Osteoblast (primary cell): ENCODE measurements at regions not wholly inside any gene's neighbourhood (a gene's known extent, or its start where the extent isn't known, plus 50 kb on each side); places are given as distances from the start of the nearest gene placed in this dataset.

Source experiments
- DNase-seq: peaks from one replicate; pipeline ENCODE4 v3.0.0; 2011; ENCODE audit warnings: low spot score, mixed read lengths; ENCODE audit not compliant: insufficient read length; ENCODE audit errors: missing footprints
- H2AFZ ChIP-seq: 2 replicates; pipeline ENCODE4 v1.6.0; 2011; ENCODE audit warnings: mild to moderate bottlenecking, low read length
- H3K27ac ChIP-seq: 2 replicates; pipeline ENCODE4 v1.5.1; 2011; ENCODE audit warnings: mild to moderate bottlenecking, low read depth, low read length, moderate library complexity
- H3K27me3 ChIP-seq: 2 replicates; pipeline ENCODE4 v1.6.0; 2012; ENCODE audit warnings: mild to moderate bottlenecking, control low read depth, inconsistent platforms, low read length, moderate library complexity; ENCODE audit not compliant: insufficient read depth
- H3K36me3 ChIP-seq: 2 replicates; pipeline ENCODE4 v1.5.1; 2011; ENCODE audit warnings: mild to moderate bottlenecking, low read length, control low read depth, moderate library complexity; ENCODE audit not compliant: insufficient read depth
- H3K4me1 ChIP-seq: 2 replicates; pipeline ENCODE4 v1.5.1; 2011; ENCODE audit warnings: mild to moderate bottlenecking, low read length, control low read depth, moderate library complexity; ENCODE audit not compliant: insufficient read depth
- H3K4me2 ChIP-seq: 2 replicates; pipeline ENCODE4 v1.6.0; 2011; ENCODE audit warnings: mild to moderate bottlenecking, low read length; ENCODE audit not compliant: insufficient read depth
- H3K4me3 ChIP-seq: fragments of 200-600 bp; sonication (generic); 3 replicates; pipeline ENCODE4 v1.5.1; 2012; ENCODE audit warnings: mild to moderate bottlenecking, low read length, inconsistent platforms; ENCODE audit not compliant: insufficient read depth
- H3K79me2 ChIP-seq: 2 replicates; pipeline ENCODE4 v1.6.0; 2012; ENCODE audit warnings: mild to moderate bottlenecking, low read length, control low read depth, inconsistent platforms; ENCODE audit not compliant: insufficient read depth
- H3K9me3 ChIP-seq: 2 replicates; pipeline ENCODE4 v1.5.1; 2011; ENCODE audit warnings: low read depth, low read length, control low read depth
- H4K20me1 ChIP-seq: 2 replicates; pipeline ENCODE4 v1.6.0; 2012; ENCODE audit warnings: mild to moderate bottlenecking, low read length, control low read depth; ENCODE audit not compliant: insufficient read depth
- TF ChIP-seq, protein P1 (sequence below): IDR thresholded peaks from 2 replicates; pipeline ENCODE4 v1.5.1; 2011; ENCODE audit warnings: mild to moderate bottlenecking, low read depth, low read length, moderate library complexity; ENCODE audit errors: extremely low read depth

DNA sequence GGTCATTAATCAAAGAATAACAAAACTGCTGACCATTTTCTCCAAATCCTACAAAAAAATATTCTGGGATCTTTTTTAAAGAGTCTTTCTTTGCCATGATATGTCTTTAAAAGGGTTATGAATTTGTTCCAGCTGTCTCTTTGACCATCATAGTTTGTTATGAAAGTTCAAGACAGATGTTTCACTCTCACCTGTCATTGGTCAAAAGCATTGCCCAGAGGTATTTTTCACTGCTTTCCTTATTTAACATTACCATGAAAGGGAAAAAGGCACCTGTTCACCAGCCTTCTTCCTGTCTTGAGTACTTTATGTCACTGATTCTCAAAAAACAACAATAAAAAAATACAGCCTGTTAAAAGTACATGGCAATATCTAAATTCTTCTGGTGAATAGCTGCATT, 643.8 kb downstream of the FAT4 start:
- Histone ChIP-seq H3K27ac (no peak overlapping the region), H3K27me3 (no peaks in the 10 kb centered on the region), H3K4me3 (no peak overlapping the region), H3K9me3 (no peaks in the 10 kb centered on the region), H2AFZ (no peak overlapping the region), H3K79me2 (no peaks in the 10 kb centered on the region), H3K36me3 (no peaks in the 10 kb centered on the region), H3K4me1 (no peaks in the 10 kb centered on the region), H4K20me1 (no peaks in the 10 kb centered on the region), H3K4me2 (no peak overlapping the region)
- no peak for DNase-seq
- TF ChIP-seq, protein P1, sequence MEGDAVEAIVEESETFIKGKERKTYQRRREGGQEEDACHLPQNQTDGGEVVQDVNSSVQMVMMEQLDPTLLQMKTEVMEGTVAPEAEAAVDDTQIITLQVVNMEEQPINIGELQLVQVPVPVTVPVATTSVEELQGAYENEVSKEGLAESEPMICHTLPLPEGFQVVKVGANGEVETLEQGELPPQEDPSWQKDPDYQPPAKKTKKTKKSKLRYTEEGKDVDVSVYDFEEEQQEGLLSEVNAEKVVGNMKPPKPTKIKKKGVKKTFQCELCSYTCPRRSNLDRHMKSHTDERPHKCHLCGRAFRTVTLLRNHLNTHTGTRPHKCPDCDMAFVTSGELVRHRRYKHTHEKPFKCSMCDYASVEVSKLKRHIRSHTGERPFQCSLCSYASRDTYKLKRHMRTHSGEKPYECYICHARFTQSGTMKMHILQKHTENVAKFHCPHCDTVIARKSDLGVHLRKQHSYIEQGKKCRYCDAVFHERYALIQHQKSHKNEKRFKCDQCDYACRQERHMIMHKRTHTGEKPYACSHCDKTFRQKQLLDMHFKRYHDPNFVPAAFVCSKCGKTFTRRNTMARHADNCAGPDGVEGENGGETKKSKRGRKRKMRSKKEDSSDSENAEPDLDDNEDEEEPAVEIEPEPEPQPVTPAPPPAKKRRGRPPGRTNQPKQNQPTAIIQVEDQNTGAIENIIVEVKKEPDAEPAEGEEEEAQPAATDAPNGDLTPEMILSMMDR = no peak

DNA sequence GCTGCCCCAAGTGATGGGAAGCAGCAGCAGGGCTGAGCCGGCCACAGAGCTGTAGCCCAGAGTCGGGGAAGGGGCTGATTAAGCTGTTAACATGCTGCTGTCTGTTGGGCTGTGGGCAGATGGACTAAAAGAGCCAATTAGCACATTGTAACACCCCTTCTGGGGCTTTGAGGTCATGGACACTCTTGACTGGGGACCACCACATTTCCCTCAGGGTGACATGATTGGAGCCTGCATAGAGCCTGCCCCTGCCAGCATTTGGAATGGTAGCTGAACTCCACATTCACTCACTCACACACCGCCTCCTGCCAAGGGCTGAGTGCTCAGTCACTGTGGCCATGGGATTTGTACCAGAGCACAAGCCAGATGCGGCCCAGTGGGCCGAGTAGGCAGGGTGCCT, 646.9 kb downstream of the FAT4 start:
- no peaks in the 10 kb centered on the region for H3K36me3 ChIP-seq
- H2AFZ ChIP-seq = no peak overlapping the region
- no peak for DNase-seq
- TF ChIP-seq, protein P1 = no peak
- H3K79me2 ChIP-seq = no peaks in the 10 kb centered on the region
- no peaks in the 10 kb centered on the region for H4K20me1 ChIP-seq
- no peak overlapping the region for H3K27ac ChIP-seq
- no peaks in the 10 kb centered on the region for H3K4me1 ChIP-seq
- H3K4me2 ChIP-seq = no peak overlapping the region
- no peak overlapping the region for H3K4me3 ChIP-seq
- no peaks in the 10 kb centered on the region for H3K9me3 ChIP-seq
- no peaks in the 10 kb centered on the region for H3K27me3 ChIP-seq

DNA sequence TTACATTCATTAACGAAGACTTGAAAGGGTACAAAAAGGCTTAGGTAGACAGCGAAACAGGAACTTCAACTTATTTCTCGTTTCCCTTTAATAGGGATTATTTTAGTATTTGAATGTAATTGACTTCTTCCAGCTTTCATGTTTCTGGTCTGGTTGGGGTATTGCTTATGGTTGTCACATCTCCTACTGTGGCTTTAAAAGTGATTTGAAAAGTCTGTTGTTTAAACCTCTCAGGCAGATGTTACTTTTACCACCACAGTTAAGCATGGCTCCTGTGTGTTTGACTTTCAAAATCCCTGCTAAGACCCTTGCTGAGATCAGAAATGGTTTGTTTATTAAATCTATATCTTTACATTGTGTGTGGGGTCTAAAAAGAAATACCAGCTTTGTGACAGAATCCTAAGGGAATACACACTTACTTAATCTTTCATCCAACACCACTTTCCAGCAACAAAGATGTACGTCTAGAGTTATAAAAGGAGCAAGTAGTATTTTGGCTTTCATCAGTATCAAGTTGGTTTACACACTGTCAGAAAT, 661.2 kb downstream of the FAT4 start:
- Histone ChIP-seq H3K4me1 (no peaks in the 10 kb centered on the region), H2AFZ (no peak overlapping the region), H3K9me3 (no peaks in the 10 kb centered on the region), H3K36me3 (no peaks in the 10 kb centered on the region), H3K27me3 (no peaks in the 10 kb centered on the region), H3K4me2 (no peak overlapping the region), H4K20me1 (no peaks in the 10 kb centered on the region), H3K4me3 (no peak overlapping the region), H3K79me2 (no peaks in the 10 kb centered on the region), H3K27ac (no peak overlapping the region)
- TF ChIP-seq, protein P1 = no peak
- no peak for DNase-seq

DNA sequence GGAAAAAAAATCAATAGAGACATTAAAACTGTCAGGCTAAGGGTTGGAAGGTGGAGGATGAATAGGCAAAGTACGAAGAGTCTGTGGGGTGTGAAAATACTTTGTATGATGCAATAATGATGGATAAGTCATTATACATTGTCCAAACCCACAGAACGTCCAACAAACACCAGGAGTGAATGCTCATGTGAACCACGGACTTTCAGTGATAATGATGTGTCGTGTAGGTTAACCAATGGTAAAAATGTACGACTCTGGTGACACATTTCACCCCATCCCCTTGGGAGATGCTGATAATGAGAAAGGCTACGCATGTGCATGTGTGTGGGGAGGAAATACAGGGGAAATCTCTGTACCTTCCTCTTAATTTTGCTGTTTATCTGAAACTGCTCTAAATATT, 665.2 kb downstream of the FAT4 start:
- no peak overlapping the region for H3K4me3 ChIP-seq
- H3K4me2 ChIP-seq = no peak overlapping the region
- H3K27ac ChIP-seq = no peak overlapping the region
- H3K27me3 ChIP-seq = no peaks in the 10 kb centered on the region
- DNase-seq = no peak
- no peaks in the 10 kb centered on the region for H4K20me1 ChIP-seq
- no peak overlapping the region for H2AFZ ChIP-seq
- TF ChIP-seq, protein P1 = no peak
- H3K79me2 ChIP-seq = no peaks in the 10 kb centered on the region
- H3K36me3 ChIP-seq = no peaks in the 10 kb centered on the region
- no peaks in the 10 kb centered on the region for H3K9me3 ChIP-seq
- no peaks in the 10 kb centered on the region for H3K4me1 ChIP-seq
